ENCODE measurements at regions not wholly inside any gene's neighbourhood (a gene's known extent, or its start where the extent isn't known, plus 50 kb on each side); places are given as distances from the start of the nearest gene placed in this dataset.

GRCh38 chr14:38973083-38973700, 129.8 kb downstream of the SEC23A start:
- H3K27ac ChIP-seq (ENCODE audit: low read length), result no peak overlapping the region
- no peak overlapping the region for H2AFZ ChIP-seq (ENCODE audit: low read depth, low read length)
- H3K36me3 ChIP-seq (replicated peaks; ENCODE audit: low read depth, low read length), result no peaks in the 10 kb centered on the region
- no peak for TF ChIP-seq CTCF (IDR thresholded peaks at IDR 0.05; ENCODE audit: low read depth, low read length)
- TF ChIP-seq EZH2phosphoT487 (IDR thresholded peaks at IDR 0.05; ENCODE audit: low read depth), result no peak
- H3K4me1 ChIP-seq (ENCODE audit: low read length), result no peaks in the 10 kb centered on the region
- no peak overlapping the region for H3K4me3 ChIP-seq (ENCODE audit: low read length)
- H3K79me2 ChIP-seq (ENCODE audit: low read length), result no peaks in the 10 kb centered on the region
- no peaks in the 10 kb centered on the region for H3K27me3 ChIP-seq (ENCODE audit: low read depth, low read length)
- no peak overlapping the region for H3K4me2 ChIP-seq (ENCODE audit: low read length)
- no peaks in the 10 kb centered on the region for H4K20me1 ChIP-seq (ENCODE audit: insufficient read depth, low read length)
- H3K9ac ChIP-seq (ENCODE audit: low read length), result no peak overlapping the region
- H3K9me3 ChIP-seq (ENCODE audit: insufficient read depth, low read length), result no peaks in the 10 kb centered on the region

GRCh38 chr14:38972511-38972910, 130.5 kb downstream of the SEC23A start:
- no peaks in the 10 kb centered on the region for H3K36me3 ChIP-seq (replicated peaks; ENCODE audit: low read depth, low read length)
- no peak overlapping the region for H2AFZ ChIP-seq (ENCODE audit: low read depth, low read length)
- no peaks in the 10 kb centered on the region for H3K9me3 ChIP-seq (ENCODE audit: insufficient read depth, low read length)
- TF ChIP-seq EZH2phosphoT487 (IDR thresholded peaks at IDR 0.05; ENCODE audit: low read depth) (no peak), CTCF (IDR thresholded peaks at IDR 0.05; ENCODE audit: low read depth, low read length) (no peak)
- no peaks in the 10 kb centered on the region for H3K27me3 ChIP-seq (ENCODE audit: low read depth, low read length)
- no peaks in the 10 kb centered on the region for H4K20me1 ChIP-seq (ENCODE audit: insufficient read depth, low read length)
- H3K79me2 ChIP-seq (ENCODE audit: low read length), result no peaks in the 10 kb centered on the region
- H3K4me3 ChIP-seq (ENCODE audit: low read length), result no peak overlapping the region
- H3K4me1 ChIP-seq (ENCODE audit: low read length), result no peaks in the 10 kb centered on the region
- H3K9ac ChIP-seq (ENCODE audit: low read length), result no peak overlapping the region
- no peak overlapping the region for H3K4me2 ChIP-seq (ENCODE audit: low read length)
- no peak overlapping the region for H3K27ac ChIP-seq (ENCODE audit: low read length)

GRCh38 chr14:38971258-38971921, 131.6 kb downstream of the SEC23A start:
- no peaks in the 10 kb centered on the region for H3K79me2 ChIP-seq (ENCODE audit: low read length)
- TF ChIP-seq CTCF (IDR thresholded peaks at IDR 0.05; ENCODE audit: low read depth, low read length) (no peak), EZH2phosphoT487 (IDR thresholded peaks at IDR 0.05; ENCODE audit: low read depth) (no peak)

GRCh38 chr14:38964630-38965029, 138.4 kb downstream of the SEC23A start:
- H3K4me2 ChIP-seq (ENCODE audit: low read length), result no peak overlapping the region
- H3K9me3 ChIP-seq (ENCODE audit: insufficient read depth, low read length), result no peaks in the 10 kb centered on the region
- H3K4me1 ChIP-seq (ENCODE audit: low read length), result no peaks in the 10 kb centered on the region
- H3K4me3 ChIP-seq (ENCODE audit: low read length), result no peak overlapping the region
- H3K27me3 ChIP-seq (ENCODE audit: low read depth, low read length), result no peaks in the 10 kb centered on the region
- TF ChIP-seq EZH2phosphoT487 (IDR thresholded peaks at IDR 0.05; ENCODE audit: low read depth) (no peak), CTCF (IDR thresholded peaks at IDR 0.05; ENCODE audit: low read depth, low read length) (no peak)
- H2AFZ ChIP-seq (ENCODE audit: low read depth, low read length), result no peak overlapping the region
- H3K9ac ChIP-seq (ENCODE audit: low read length), result no peak overlapping the region
- H3K36me3 ChIP-seq (replicated peaks; ENCODE audit: low read depth, low read length), result no peaks in the 10 kb centered on the region
- H4K20me1 ChIP-seq (ENCODE audit: insufficient read depth, low read length), result no peaks in the 10 kb centered on the region
- H3K27ac ChIP-seq (ENCODE audit: low read length), result no peak overlapping the region
- no peaks in the 10 kb centered on the region for H3K79me2 ChIP-seq (ENCODE audit: low read length)

More at GRCh38 chr14:38971258-38971921, 131.6 kb downstream of the SEC23A start:
- Histone ChIP-seq H3K9ac (ENCODE audit: low read length) (no peak overlapping the region), H3K4me2 (ENCODE audit: low read length) (no peak overlapping the region), H3K27ac (ENCODE audit: low read length) (no peak overlapping the region), H3K36me3 (replicated peaks; ENCODE audit: low read depth, low read length) (no peaks in the 10 kb centered on the region), H4K20me1 (ENCODE audit: insufficient read depth, low read length) (no peaks in the 10 kb centered on the region), H3K9me3 (ENCODE audit: insufficient read depth, low read length) (no peaks in the 10 kb centered on the region), H3K4me3 (ENCODE audit: low read length) (no peak overlapping the region), H2AFZ (ENCODE audit: low read depth, low read length) (no peak overlapping the region), H3K27me3 (ENCODE audit: low read depth, low read length) (no peaks in the 10 kb centered on the region), H3K4me1 (ENCODE audit: low read length) (no peaks in the 10 kb centered on the region)

Data from OCI-LY3 (cell line).